HS-27A (cell line): ENCODE measurements at regions not wholly inside any gene's neighbourhood (a gene's known extent, or its start where the extent isn't known, plus 50 kb on each side); places are given as distances from the start of the nearest gene placed in this dataset.
"Not testable (repeated sequence)": the region's sequence is repeated elsewhere in the genome, so short reads cannot be mapped to it uniquely, and the experiment has no call there.

ENCODE experiments used
- DNase-seq: peaks from one replicate; pipeline ENCODE4 v3.0.0-alpha.2; 2012; ENCODE audit warnings: low read depth, missing footprints

GRCh38 chr7:17053164-17053563 is 171.4 kb upstream of the AGR3 start:
- DNase-seq = not testable (repeated sequence)

GRCh38 chr7:17054206-17054605 is 172.4 kb upstream of the AGR3 start:
- DNase-seq = no peak

- DNase-seq = no peak
Measured at GRCh38 chr7:17054836-17055235, 173.1 kb upstream of the AGR3 start.

GRCh38 chr7:17055596-17055995 is 173.8 kb upstream of the AGR3 start:
- no peak for DNase-seq

GRCh38 chr7:17056491-17057142 is 174.8 kb upstream of the AGR3 start:
- no peak for DNase-seq

GRCh38 chr7:17057143-17057509 is 175.3 kb upstream of the AGR3 start:
- DNase-seq = no peak

- no peak for DNase-seq
Measured at GRCh38 chr7:17058568-17058967, 176.8 kb upstream of the AGR3 start.

- no peak for DNase-seq
Measured at GRCh38 chr7:17060051-17060450, 178.3 kb upstream of the AGR3 start.

- DNase-seq = no peak
Measured at GRCh38 chr7:17061443-17061842, 179.7 kb upstream of the AGR3 start.

GRCh38 chr7:17062151-17063044 is 180.6 kb upstream of the AGR3 start:
- DNase-seq = no peak

GRCh38 chr7:17063045-17063383 is 181.2 kb upstream of the AGR3 start:
- no peak for DNase-seq

- no peak for DNase-seq
Measured at GRCh38 chr7:17067691-17068090, 185.9 kb upstream of the AGR3 start.

GRCh38 chr7:17069146-17069545 is 187.4 kb upstream of the AGR3 start:
- no peak for DNase-seq

- DNase-seq = no peak
Measured at GRCh38 chr7:17070231-17070708, 188.5 kb upstream of the AGR3 start.

GRCh38 chr7:17071866-17072265 is 190.1 kb upstream of the AGR3 start:
- DNase-seq = no peak

GRCh38 chr7:17075601-17076255 is 193.9 kb upstream of the AGR3 start:
- DNase-seq = no peak

- DNase-seq = no peak
Measured at GRCh38 chr7:17078298-17078697, 196.5 kb upstream of the AGR3 start.

- no peak for DNase-seq
Measured at GRCh38 chr7:17083392-17084165, 201.8 kb upstream of the AGR3 start.

GRCh38 chr7:17084166-17084475 is 202.3 kb upstream of the AGR3 start:
- DNase-seq = no peak

GRCh38 chr7:17085186-17085585 is 203.4 kb upstream of the AGR3 start:
- no peak for DNase-seq

- no peak for DNase-seq
Measured at GRCh38 chr7:17086403-17086802, 204.6 kb upstream of the AGR3 start.

- peak; percentile 31 for DNase-seq
Measured at GRCh38 chr7:17090751-17091150, 207.7 kb upstream of the AHR start.
